A549 (cell line): ENCODE measurements at regions not wholly inside any gene's neighbourhood (a gene's known extent, or its start where the extent isn't known, plus 50 kb on each side); places are given as distances from the start of the nearest gene placed in this dataset.
"Not testable (repeated sequence)": the region's sequence is repeated elsewhere in the genome, so short reads cannot be mapped to it uniquely, and the experiment has no call there.

Experiments used
- ATAC-seq, 2 experiments: fragments of 200-7000 bp in 1 of 2; fragments of >200 bp in 1 of 2; cut with Nextera tagmentation in 1 of 2; cut with Tn5 transposase in 1 of 2; 3 replicates each; pipeline versions ENCODE4 v1.8.0 to v1.9.1; 2018 to 2020; ENCODE audit warnings: mild to moderate bottlenecking in 1 of 2, moderate library complexity in 1 of 2
- CTCF ChIA-PET: fragments of 300-600 bp; sonication (Branson Sonifier 250); formaldehyde crosslinking; extraction: SDS; loops from one replicate; lab custom pipeline; 2021; ENCODE audit warnings: antibody characterized with exemption, inconsistent platforms; lab: Yijun Ruan, JAX
- POLR2A ChIA-PET: fragments of 350-600 bp; formaldehyde crosslinking; extraction: SDS; loops from one replicate; lab custom pipeline; 2021; ENCODE audit warnings: antibody characterized with exemption, inconsistent platforms; lab: Yijun Ruan, JAX
- DNase-seq, 2 experiments: peaks; one replicate each; pipeline versions ENCODE4 v3.0.0 to v3.0.0-alpha.2; 2011 to 2016; ENCODE audit warnings: low read depth in 1 of 2, low spot score in 1 of 2
- FAIRE-seq: peaks from 2 replicates; lab custom pipeline; 2011; peaks lifted over from hg19 to GRCh38; lab: Jason Lieb, UNC
- H3K27ac ChIP-seq, 2 experiments: fragments of >200 bp; sonication (Bioruptor Twin); formaldehyde crosslinking; 3 replicates each; pipeline ENCODE4 v1.5.1; 2016 to 2017
- H3K4me1 ChIP-seq: fragments of >200 bp; sonication (Bioruptor Twin); formaldehyde crosslinking; 3 replicates; pipeline ENCODE4 v1.6.1; 2016
- H3K4me2 ChIP-seq: fragments of >200 bp; sonication (Bioruptor Twin); formaldehyde crosslinking; 3 replicates; pipeline ENCODE4 v1.6.1; 2016
- H3K4me3 ChIP-seq: fragments of >200 bp; sonication (Bioruptor Twin); formaldehyde crosslinking; 3 replicates; pipeline ENCODE4 v1.5.1; 2016
- H3K9me3 ChIP-seq: fragments of >200 bp; sonication (Bioruptor Twin); formaldehyde crosslinking; 3 replicates; pipeline ENCODE4 v1.6.1; 2016
- ATOH8 ChIP-seq: fragments of 250-450 bp; sonication (Bioruptor Pico); IDR thresholded peaks from 2 replicates; pipeline ENCODE4 v1.5.0; 2020; ENCODE audit warnings: low read depth, mild to moderate bottlenecking, moderate library complexity
- BCL3 ChIP-seq: fragments of >200 bp; sonication (Bioruptor Twin); formaldehyde crosslinking; IDR thresholded peaks from 3 replicates; pipeline ENCODE4 v1.6.1; 2016
- BHLHE40 ChIP-seq: IDR thresholded peaks from 2 replicates; pipeline ENCODE4 v1.6.1; 2012; ENCODE audit warnings: low read depth, low read length, inconsistent platforms
- CBX2 ChIP-seq: fragments of 200-600 bp; sonication (generic); IDR thresholded peaks from 2 replicates; pipeline ENCODE4 v1.6.1; 2016; ENCODE audit warnings: low read depth, mild to moderate bottlenecking, borderline replicate concordance
- CEBPB ChIP-seq, 2 experiments: fragments of >200 bp in 1 of 2; sonication (Bioruptor Twin) in 1 of 2; formaldehyde crosslinking in 1 of 2; IDR thresholded peaks; 2 replicates each; pipeline ENCODE4 v1.6.1; 2012 to 2016
- CTCF ChIP-seq: fragments of >200 bp; sonication (Bioruptor Twin); formaldehyde crosslinking; IDR thresholded peaks from 3 replicates; pipeline ENCODE4 v1.5.1; 2016
- EHMT2 ChIP-seq: fragments of 200-600 bp; sonication (generic); IDR thresholded peaks from 2 replicates; pipeline ENCODE4 v1.6.1; 2016; ENCODE audit warnings: antibody characterized with exemption, low read depth, mild to moderate bottlenecking, moderate library complexity
- ESRRA ChIP-seq: fragments of 150-350 bp; IDR thresholded peaks from 2 replicates; pipeline ENCODE4 v1.6.1; 2014; ENCODE audit warnings: mild to moderate bottlenecking, low read length, borderline replicate concordance
- HDAC2 ChIP-seq: fragments of 200-600 bp; sonication (generic); IDR thresholded peaks from 2 replicates; pipeline ENCODE4 v1.6.1; 2016
- JUNB ChIP-seq: fragments of >200 bp; sonication (Bioruptor Twin); formaldehyde crosslinking; IDR thresholded peaks from 2 replicates; pipeline ENCODE4 v1.6.1; 2016
- KDM1A ChIP-seq: fragments of 200-600 bp; sonication (generic); IDR thresholded peaks from 2 replicates; pipeline ENCODE4 v1.6.1; 2016; ENCODE audit warnings: low read depth, mild to moderate bottlenecking
- MAFK ChIP-seq: fragments of 450-650 bp; IDR thresholded peaks from 2 replicates; pipeline ENCODE4 v1.6.1; 2014; ENCODE audit not compliant: partially characterized antibody
- MAX ChIP-seq: IDR thresholded peaks from 2 replicates; pipeline ENCODE4 v1.6.1; 2012
- MAZ ChIP-seq: fragments of 150-350 bp; IDR thresholded peaks from 2 replicates; pipeline ENCODE4 v1.6.1; 2014; ENCODE audit warnings: antibody characterized with exemption, low read depth, low read length, borderline replicate concordance
- NFE2L2 ChIP-seq: fragments of 150-350 bp; conservative IDR thresholded peaks from 2 replicates; pipeline ENCODE4 v1.6.1; 2014; ENCODE audit warnings: low read length
- POLR2A ChIP-seq: IDR thresholded peaks from 2 replicates; pipeline ENCODE4 v1.6.1; 2012; ENCODE audit warnings: mild to moderate bottlenecking, low read length
- ZSCAN20 ChIP-seq: fragments of 250-450 bp; sonication (Bioruptor Pico); IDR thresholded peaks from 2 replicates; pipeline ENCODE4 v1.8.0; 2022; ENCODE audit warnings: mild to moderate bottlenecking, moderate library complexity
- WGBS: methylation state at CpG from one replicate; pipeline ENCODE4 v1.1.6; 2017; ENCODE audit errors: missing lambda C conversion rate; 5-methylcytosine and 5-hydroxymethylcytosine counted together
- TF ChIP-seq, protein P1 (sequence below): fragments of 200-600 bp; sonication (generic); IDR thresholded peaks from 2 replicates; pipeline ENCODE4 v1.6.1; 2016; ENCODE audit warnings: antibody characterized with exemption, mild to moderate bottlenecking, moderate library complexity
- TF ChIP-seq, protein P2 (sequence below): fragments of 450-650 bp; IDR thresholded peaks from 2 replicates; pipeline ENCODE4 v1.6.1; 2014; ENCODE audit warnings: antibody characterized with exemption

DNA sequence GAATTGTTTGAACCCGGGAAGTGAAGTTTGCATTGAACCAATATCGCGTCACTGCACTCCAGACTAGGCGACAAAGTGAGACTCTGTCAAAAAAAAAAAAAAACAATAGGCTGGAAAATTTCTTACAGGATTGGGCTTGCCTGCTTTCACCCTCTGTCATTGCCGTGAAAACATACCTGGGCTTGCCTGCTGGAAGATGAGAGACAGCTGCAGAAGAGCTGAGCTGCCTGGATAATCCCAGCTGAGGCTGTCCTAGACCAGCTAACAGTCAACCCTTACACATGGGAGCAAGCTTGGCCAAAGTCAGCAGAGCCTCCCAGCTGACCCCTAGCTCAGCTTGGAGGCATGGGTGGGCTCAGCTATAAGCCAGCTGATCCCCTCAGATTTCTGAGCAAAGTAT, 306.2 kb downstream of the CCSER2 start:
- no peaks in the 10 kb centered on the region for H3K9me3 ChIP-seq
- POLR2A ChIA-PET = no interaction called here
- WGBS = 63% methylated on average over 5 of the region's 5 CpGs
- TF ChIP-seq, protein P1, sequence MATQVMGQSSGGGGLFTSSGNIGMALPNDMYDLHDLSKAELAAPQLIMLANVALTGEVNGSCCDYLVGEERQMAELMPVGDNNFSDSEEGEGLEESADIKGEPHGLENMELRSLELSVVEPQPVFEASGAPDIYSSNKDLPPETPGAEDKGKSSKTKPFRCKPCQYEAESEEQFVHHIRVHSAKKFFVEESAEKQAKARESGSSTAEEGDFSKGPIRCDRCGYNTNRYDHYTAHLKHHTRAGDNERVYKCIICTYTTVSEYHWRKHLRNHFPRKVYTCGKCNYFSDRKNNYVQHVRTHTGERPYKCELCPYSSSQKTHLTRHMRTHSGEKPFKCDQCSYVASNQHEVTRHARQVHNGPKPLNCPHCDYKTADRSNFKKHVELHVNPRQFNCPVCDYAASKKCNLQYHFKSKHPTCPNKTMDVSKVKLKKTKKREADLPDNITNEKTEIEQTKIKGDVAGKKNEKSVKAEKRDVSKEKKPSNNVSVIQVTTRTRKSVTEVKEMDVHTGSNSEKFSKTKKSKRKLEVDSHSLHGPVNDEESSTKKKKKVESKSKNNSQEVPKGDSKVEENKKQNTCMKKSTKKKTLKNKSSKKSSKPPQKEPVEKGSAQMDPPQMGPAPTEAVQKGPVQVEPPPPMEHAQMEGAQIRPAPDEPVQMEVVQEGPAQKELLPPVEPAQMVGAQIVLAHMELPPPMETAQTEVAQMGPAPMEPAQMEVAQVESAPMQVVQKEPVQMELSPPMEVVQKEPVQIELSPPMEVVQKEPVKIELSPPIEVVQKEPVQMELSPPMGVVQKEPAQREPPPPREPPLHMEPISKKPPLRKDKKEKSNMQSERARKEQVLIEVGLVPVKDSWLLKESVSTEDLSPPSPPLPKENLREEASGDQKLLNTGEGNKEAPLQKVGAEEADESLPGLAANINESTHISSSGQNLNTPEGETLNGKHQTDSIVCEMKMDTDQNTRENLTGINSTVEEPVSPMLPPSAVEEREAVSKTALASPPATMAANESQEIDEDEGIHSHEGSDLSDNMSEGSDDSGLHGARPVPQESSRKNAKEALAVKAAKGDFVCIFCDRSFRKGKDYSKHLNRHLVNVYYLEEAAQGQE = no peak
- FAIRE-seq (no peak), DNase-seq (no peak), ATAC-seq (no peak)
- CTCF ChIA-PET = interaction anchor here (0.7 kb wide), 2 partner anchors 16 to 60 kb away, joined by 3 read pairs; no protein-coding TSS in a partner anchor
- H3K4me1 ChIP-seq = no peaks in the 10 kb centered on the region
- no peak overlapping the region for H3K4me2 ChIP-seq
- H3K27ac ChIP-seq = no peak overlapping the region
- no peak overlapping the region for H3K4me3 ChIP-seq

DNA sequence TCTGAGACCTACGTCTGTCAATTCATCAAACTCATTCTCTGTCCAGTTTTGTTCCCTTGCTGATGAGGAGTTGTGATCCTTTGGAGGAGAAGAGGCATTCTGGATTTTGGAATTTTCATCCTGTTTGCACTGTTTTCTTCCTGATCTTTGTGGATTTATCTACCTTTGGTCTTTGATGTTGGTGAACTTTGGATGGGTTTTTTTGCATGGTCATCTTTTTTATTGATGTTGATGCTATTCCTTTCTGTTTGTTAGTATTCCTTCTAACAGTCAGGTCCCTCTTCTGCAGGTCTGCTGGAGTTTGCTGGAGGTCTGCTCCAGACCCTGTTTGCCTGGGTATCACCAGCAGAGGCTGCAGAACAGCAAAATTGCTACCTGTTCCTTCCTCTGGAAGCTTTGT, 322.2 kb downstream of the CCSER2 start:
- ATAC-seq, H3K4me2 ChIP-seq, POLR2A ChIA-PET, H3K4me1 ChIP-seq, FAIRE-seq, DNase-seq, H3K27ac ChIP-seq, H3K4me3 ChIP-seq, H3K9me3 ChIP-seq: not testable (repeated sequence)
- WGBS = 3% methylated on average over 1 of the region's 1 CpG
- peak; percentile 70 for TF ChIP-seq MAFK
- CTCF ChIA-PET = interaction anchor here (0.6 kb wide), 1 partner anchor 436 kb away, joined by 3 read pairs; no protein-coding TSS in a partner anchor

- Histone ChIP-seq H3K27ac (no peak overlapping the region), H3K4me3 (no peak overlapping the region), H3K4me1 (no peaks in the 10 kb centered on the region), H3K9me3 (no peaks in the 10 kb centered on the region), H3K4me2 (no peak overlapping the region)
- FAIRE-seq (no peak), DNase-seq (no peak), ATAC-seq (no peak)
- TF ChIP-seq, protein P2, sequence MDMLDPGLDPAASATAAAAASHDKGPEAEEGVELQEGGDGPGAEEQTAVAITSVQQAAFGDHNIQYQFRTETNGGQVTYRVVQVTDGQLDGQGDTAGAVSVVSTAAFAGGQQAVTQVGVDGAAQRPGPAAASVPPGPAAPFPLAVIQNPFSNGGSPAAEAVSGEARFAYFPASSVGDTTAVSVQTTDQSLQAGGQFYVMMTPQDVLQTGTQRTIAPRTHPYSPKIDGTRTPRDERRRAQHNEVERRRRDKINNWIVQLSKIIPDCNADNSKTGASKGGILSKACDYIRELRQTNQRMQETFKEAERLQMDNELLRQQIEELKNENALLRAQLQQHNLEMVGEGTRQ = no peak
- TF ChIP-seq ESRRA (no peak), BHLHE40 (no peak), ZSCAN20 (CRISPR knock-in tag) (no peak), CBX2 (no peak), HDAC2 (no peak), POLR2A (no peak), ATOH8 (CRISPR knock-in tag) (no peak), KDM1A (no peak), BCL3 (no peak), CEBPB (IDR thresholded peaks at IDR 0.05) (no peak), CTCF (no peak), MAZ (no peak), EHMT2 (no peak), JUNB (no peak), MAX (no peak), NFE2L2 (no peak)
- TF ChIP-seq, protein P1 = no peak
- ChIA-PET POLR2A (no interaction called here), CTCF (interaction anchor here (1.3 kb wide), 1 partner anchor 12 kb away, joined by 3 read pairs; no protein-coding TSS in a partner anchor)
- 0% methylated on average over 2 of the region's 2 CpGs for WGBS
These were observed 326.3 kb downstream of the CCSER2 start for GRCh38 chr10:84654671-84655070.
